SK-N-SH treated with all-trans-retinoic acid at 6 μM for 48 hours (cell line): ENCODE measurements at regions not wholly inside any gene's neighbourhood (a gene's known extent, or its start where the extent isn't known, plus 50 kb on each side); places are given as distances from the start of the nearest gene placed in this dataset.

Experiments used
- ATAC-seq: fragments of 200-7000 bp; cut with Tn5 transposase; 3 replicates; pipeline ENCODE4 v1.9.1; 2020; ENCODE audit warnings: mild to moderate bottlenecking, moderate library complexity
- ARNTL ChIP-seq: fragments of 450-650 bp; formaldehyde crosslinking; IDR thresholded peaks from 2 replicates; pipeline ENCODE4 v1.5.0; 2020; ENCODE audit warnings: low read depth, mild to moderate bottlenecking, moderate library complexity, borderline replicate concordance
- BACH2 ChIP-seq: fragments of 250-450 bp; sonication (Bioruptor Pico); IDR thresholded peaks from 2 replicates; pipeline ENCODE4 v1.9.0; 2021; ENCODE audit warnings: mild to moderate bottlenecking, borderline replicate concordance
- CSRNP3 ChIP-seq: fragments of 250-450 bp; sonication (Bioruptor Pico); IDR thresholded peaks from 2 replicates; pipeline ENCODE4 v1.5.1; 2021; ENCODE audit warnings: mild to moderate bottlenecking, moderate library complexity
- ESRRG ChIP-seq: fragments of 250-450 bp; sonication (Bioruptor Pico); IDR thresholded peaks from 2 replicates; pipeline ENCODE4 v1.6.1; 2021; ENCODE audit warnings: mild to moderate bottlenecking
- ISL1 ChIP-seq: fragments of 250-450 bp; sonication (Bioruptor Pico); IDR thresholded peaks from 2 replicates; pipeline ENCODE4 v2.1.2; 2022; ENCODE audit warnings: mild to moderate bottlenecking, moderate library complexity
- OSR1 ChIP-seq: fragments of 250-450 bp; sonication (Bioruptor Pico); IDR thresholded peaks from 2 replicates; pipeline ENCODE4 v1.8.0; 2022; ENCODE audit warnings: moderate library complexity, mild to moderate bottlenecking, inconsistent platforms
- PPARA ChIP-seq: fragments of 250-450 bp; sonication (Bioruptor Pico); IDR thresholded peaks from 2 replicates; pipeline ENCODE4 v1.5.0; 2020; ENCODE audit warnings: mild to moderate bottlenecking, borderline replicate concordance
- RARB ChIP-seq: fragments of 250-450 bp; sonication (Bioruptor Pico); IDR thresholded peaks from 2 replicates; pipeline ENCODE4 v1.8.0; 2021; ENCODE audit warnings: mild to moderate bottlenecking, moderate library complexity
- SNAI2 ChIP-seq: fragments of 250-450 bp; sonication (Bioruptor Pico); IDR thresholded peaks from 2 replicates; pipeline ENCODE4 v1.5.0; 2020; ENCODE audit warnings: mild to moderate bottlenecking, moderate library complexity
- TOX ChIP-seq: fragments of 250-450 bp; sonication (Bioruptor Pico); IDR thresholded peaks from 2 replicates; pipeline ENCODE4 v1.8.0; 2021; ENCODE audit warnings: mild to moderate bottlenecking, moderate library complexity, borderline replicate concordance
- ZC3H10 ChIP-seq: fragments of 250-450 bp; sonication (Bioruptor Pico); IDR thresholded peaks from 2 replicates; pipeline ENCODE4 v1.5.1; 2021; ENCODE audit warnings: mild to moderate bottlenecking, moderate library complexity
- ZFP3 ChIP-seq: fragments of 250-450 bp; sonication (Bioruptor Pico); IDR thresholded peaks from 2 replicates; pipeline ENCODE4 v1.5.0; 2020; ENCODE audit warnings: mild to moderate bottlenecking, moderate library complexity
- ZFP30 ChIP-seq: fragments of 450-650 bp; formaldehyde crosslinking; IDR thresholded peaks from 2 replicates; pipeline ENCODE4 v1.5.0; 2022; ENCODE audit warnings: mild to moderate bottlenecking, moderate library complexity
- ZNF565 ChIP-seq: fragments of 450-650 bp; formaldehyde crosslinking; conservative IDR thresholded peaks from 2 replicates; pipeline ENCODE4 v1.5.0; 2020; ENCODE audit warnings: low read depth, mild to moderate bottlenecking, moderate library complexity
- ZNF8 ChIP-seq: fragments of 450-650 bp; formaldehyde crosslinking; IDR thresholded peaks from 2 replicates; pipeline ENCODE4 v1.5.0; 2020; ENCODE audit warnings: mild to moderate bottlenecking, moderate library complexity
- TF ChIP-seq, protein P1 (sequence below): fragments of 250-450 bp; sonication (Bioruptor Pico); IDR thresholded peaks from 2 replicates; pipeline ENCODE4 v1.5.0; 2020; ENCODE audit warnings: mild to moderate bottlenecking, moderate library complexity
- TF ChIP-seq, protein P2 (sequence below): fragments of 250-450 bp; sonication (Bioruptor Pico); IDR thresholded peaks from 2 replicates; pipeline ENCODE4 v1.8.0; 2021; ENCODE audit warnings: low read depth, mild to moderate bottlenecking, moderate library complexity, borderline replicate concordance
- TF ChIP-seq, protein P3 (sequence below): fragments of 250-450 bp; sonication (Bioruptor Pico); IDR thresholded peaks from 2 replicates; pipeline ENCODE4 v1.8.0; 2020; ENCODE audit warnings: mild to moderate bottlenecking, moderate library complexity, borderline replicate concordance
- TF ChIP-seq, protein P4 (sequence below): fragments of 250-450 bp; sonication (Bioruptor Pico); IDR thresholded peaks from 2 replicates; pipeline ENCODE4 v1.5.1; 2020; ENCODE audit warnings: low read depth, mild to moderate bottlenecking, moderate library complexity

GRCh38 chr6:140289186-140289585 lies 914.7 kb upstream of the CITED2 start:
- ATAC-seq, result no peak
- no peak for TF ChIP-seq ZFP3
- TF ChIP-seq, protein P1, sequence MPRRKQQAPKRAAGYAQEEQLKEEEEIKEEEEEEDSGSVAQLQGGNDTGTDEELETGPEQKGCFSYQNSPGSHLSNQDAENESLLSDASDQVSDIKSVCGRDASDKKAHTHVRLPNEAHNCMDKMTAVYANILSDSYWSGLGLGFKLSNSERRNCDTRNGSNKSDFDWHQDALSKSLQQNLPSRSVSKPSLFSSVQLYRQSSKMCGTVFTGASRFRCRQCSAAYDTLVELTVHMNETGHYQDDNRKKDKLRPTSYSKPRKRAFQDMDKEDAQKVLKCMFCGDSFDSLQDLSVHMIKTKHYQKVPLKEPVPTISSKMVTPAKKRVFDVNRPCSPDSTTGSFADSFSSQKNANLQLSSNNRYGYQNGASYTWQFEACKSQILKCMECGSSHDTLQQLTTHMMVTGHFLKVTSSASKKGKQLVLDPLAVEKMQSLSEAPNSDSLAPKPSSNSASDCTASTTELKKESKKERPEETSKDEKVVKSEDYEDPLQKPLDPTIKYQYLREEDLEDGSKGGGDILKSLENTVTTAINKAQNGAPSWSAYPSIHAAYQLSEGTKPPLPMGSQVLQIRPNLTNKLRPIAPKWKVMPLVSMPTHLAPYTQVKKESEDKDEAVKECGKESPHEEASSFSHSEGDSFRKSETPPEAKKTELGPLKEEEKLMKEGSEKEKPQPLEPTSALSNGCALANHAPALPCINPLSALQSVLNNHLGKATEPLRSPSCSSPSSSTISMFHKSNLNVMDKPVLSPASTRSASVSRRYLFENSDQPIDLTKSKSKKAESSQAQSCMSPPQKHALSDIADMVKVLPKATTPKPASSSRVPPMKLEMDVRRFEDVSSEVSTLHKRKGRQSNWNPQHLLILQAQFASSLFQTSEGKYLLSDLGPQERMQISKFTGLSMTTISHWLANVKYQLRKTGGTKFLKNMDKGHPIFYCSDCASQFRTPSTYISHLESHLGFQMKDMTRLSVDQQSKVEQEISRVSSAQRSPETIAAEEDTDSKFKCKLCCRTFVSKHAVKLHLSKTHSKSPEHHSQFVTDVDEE, result no peak
- TF ChIP-seq, all 23 proteins: peak for 0

GRCh38 chr6:140285998-140286690 lies 911.7 kb upstream of the CITED2 start:
- ATAC-seq, result no peak
- TF ChIP-seq ZNF8 (CRISPR knock-in tag) (no peak), ZFP3 (no peak), ESRRG (no peak), ARNTL (CRISPR knock-in tag) (no peak), RARB (no peak)
- TF ChIP-seq, protein P2, sequence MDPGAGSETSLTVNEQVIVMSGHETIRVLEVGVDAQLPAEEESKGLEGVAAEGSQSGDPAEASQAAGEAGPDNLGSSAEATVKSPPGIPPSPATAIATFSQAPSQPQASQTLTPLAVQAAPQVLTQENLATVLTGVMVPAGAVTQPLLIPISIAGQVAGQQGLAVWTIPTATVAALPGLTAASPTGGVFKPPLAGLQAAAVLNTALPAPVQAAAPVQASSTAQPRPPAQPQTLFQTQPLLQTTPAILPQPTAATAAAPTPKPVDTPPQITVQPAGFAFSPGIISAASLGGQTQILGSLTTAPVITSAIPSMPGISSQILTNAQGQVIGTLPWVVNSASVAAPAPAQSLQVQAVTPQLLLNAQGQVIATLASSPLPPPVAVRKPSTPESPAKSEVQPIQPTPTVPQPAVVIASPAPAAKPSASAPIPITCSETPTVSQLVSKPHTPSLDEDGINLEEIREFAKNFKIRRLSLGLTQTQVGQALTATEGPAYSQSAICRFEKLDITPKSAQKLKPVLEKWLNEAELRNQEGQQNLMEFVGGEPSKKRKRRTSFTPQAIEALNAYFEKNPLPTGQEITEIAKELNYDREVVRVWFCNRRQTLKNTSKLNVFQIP (CRISPR knock-in tag), result no peak

DNA sequence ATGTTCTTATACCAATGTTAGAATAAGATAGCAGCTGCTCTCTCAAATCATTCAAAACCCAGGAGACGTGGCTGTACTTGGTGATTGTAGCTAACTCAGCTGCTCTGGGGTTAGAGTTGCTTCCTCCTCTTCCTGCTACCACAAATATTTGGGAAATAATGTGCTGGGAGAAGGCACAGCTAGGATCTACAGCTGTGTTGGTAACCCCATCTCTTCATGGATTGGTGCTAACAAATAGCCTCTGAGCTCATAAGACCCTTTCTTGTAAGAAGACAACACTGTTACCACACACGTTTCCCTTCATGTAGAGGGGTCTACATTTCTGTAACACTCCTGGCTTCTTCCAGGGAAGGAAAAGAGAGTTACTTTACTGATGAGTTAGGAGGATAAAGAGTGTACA lies 911.0 kb upstream of the CITED2 start:
- ATAC-seq, result no peak
- TF ChIP-seq BACH2 (CRISPR knock-in tag) (no peak), ZC3H10 (no peak), TOX (CRISPR knock-in tag) (no peak), OSR1 (CRISPR knock-in tag) (no peak), SNAI2 (CRISPR knock-in tag) (no peak), ZFP30 (CRISPR knock-in tag) (no peak), ISL1 (CRISPR knock-in tag) (no peak), CSRNP3 (CRISPR knock-in tag) (no peak), ZNF565 (CRISPR knock-in tag) (no peak), PPARA (CRISPR knock-in tag) (no peak)
- TF ChIP-seq, protein P3, sequence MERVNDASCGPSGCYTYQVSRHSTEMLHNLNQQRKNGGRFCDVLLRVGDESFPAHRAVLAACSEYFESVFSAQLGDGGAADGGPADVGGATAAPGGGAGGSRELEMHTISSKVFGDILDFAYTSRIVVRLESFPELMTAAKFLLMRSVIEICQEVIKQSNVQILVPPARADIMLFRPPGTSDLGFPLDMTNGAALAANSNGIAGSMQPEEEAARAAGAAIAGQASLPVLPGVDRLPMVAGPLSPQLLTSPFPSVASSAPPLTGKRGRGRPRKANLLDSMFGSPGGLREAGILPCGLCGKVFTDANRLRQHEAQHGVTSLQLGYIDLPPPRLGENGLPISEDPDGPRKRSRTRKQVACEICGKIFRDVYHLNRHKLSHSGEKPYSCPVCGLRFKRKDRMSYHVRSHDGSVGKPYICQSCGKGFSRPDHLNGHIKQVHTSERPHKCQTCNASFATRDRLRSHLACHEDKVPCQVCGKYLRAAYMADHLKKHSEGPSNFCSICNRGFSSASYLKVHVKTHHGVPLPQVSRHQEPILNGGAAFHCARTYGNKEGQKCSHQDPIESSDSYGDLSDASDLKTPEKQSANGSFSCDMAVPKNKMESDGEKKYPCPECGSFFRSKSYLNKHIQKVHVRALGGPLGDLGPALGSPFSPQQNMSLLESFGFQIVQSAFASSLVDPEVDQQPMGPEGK, result no peak
- TF ChIP-seq, protein P1, result no peak
- TF ChIP-seq, protein P4, sequence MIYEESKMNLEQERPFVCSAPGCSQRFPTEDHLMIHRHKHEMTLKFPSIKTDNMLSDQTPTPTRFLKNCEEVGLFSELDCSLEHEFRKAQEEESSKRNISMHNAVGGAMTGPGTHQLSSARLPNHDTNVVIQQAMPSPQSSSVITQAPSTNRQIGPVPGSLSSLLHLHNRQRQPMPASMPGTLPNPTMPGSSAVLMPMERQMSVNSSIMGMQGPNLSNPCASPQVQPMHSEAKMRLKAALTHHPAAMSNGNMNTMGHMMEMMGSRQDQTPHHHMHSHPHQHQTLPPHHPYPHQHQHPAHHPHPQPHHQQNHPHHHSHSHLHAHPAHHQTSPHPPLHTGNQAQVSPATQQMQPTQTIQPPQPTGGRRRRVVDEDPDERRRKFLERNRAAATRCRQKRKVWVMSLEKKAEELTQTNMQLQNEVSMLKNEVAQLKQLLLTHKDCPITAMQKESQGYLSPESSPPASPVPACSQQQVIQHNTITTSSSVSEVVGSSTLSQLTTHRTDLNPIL (CRISPR knock-in tag), result no peak
- TF ChIP-seq, all 23 proteins: peak for 0
